ENCODE measurements at regions not wholly inside any gene's neighbourhood (a gene's known extent, or its start where the extent isn't known, plus 50 kb on each side); places are given as distances from the start of the nearest gene placed in this dataset.

DNA sequence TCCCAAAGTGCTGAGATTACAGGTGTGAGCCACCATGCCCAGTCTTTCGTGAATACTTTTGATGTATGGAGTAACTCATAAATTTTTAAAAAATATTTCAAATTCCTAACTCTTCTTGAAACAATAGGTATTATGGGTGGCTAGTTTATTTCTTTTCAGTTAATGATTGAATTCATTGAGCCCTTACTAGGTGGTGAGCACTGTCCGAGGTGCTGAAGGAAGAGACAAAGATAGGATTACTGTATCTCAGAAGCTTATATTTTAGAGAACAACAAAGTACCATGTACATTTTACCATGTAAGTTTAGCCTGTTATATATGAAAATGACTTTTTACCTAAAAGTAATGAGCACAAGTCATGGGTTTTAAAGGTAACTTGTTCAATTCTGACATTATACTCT lies 418.3 kb downstream of the NPIPA7 start:
- Histone ChIP-seq H3K4me3 (no peak overlapping the region), H3K27me3 (no peaks in the 10 kb centered on the region), H3K36me3 (replicated peaks in 1 of 2; ENCODE audit: insufficient read depth in 1 of 2, low read depth in 2 of 2) (no peaks in the 10 kb centered on the region), H3K4me1 (no peaks in the 10 kb centered on the region), H3K27ac (no peak overlapping the region), H3K9me3 (no peaks in the 10 kb centered on the region)
- intact Hi-C loops (cut with DNase I): no loop called here
- no peak for ATAC-seq
- WGBS, 2 donors: 36 to 44% methylated on average over 2 of the region's 2 CpGs
- DNase-seq: no peak
- no peak for TF ChIP-seq POLR2A (IDR thresholded peaks at IDR 0.05)
- TF ChIP-seq, protein P1, sequence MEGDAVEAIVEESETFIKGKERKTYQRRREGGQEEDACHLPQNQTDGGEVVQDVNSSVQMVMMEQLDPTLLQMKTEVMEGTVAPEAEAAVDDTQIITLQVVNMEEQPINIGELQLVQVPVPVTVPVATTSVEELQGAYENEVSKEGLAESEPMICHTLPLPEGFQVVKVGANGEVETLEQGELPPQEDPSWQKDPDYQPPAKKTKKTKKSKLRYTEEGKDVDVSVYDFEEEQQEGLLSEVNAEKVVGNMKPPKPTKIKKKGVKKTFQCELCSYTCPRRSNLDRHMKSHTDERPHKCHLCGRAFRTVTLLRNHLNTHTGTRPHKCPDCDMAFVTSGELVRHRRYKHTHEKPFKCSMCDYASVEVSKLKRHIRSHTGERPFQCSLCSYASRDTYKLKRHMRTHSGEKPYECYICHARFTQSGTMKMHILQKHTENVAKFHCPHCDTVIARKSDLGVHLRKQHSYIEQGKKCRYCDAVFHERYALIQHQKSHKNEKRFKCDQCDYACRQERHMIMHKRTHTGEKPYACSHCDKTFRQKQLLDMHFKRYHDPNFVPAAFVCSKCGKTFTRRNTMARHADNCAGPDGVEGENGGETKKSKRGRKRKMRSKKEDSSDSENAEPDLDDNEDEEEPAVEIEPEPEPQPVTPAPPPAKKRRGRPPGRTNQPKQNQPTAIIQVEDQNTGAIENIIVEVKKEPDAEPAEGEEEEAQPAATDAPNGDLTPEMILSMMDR (IDR thresholded peaks at IDR 0.05): no peak

DNA sequence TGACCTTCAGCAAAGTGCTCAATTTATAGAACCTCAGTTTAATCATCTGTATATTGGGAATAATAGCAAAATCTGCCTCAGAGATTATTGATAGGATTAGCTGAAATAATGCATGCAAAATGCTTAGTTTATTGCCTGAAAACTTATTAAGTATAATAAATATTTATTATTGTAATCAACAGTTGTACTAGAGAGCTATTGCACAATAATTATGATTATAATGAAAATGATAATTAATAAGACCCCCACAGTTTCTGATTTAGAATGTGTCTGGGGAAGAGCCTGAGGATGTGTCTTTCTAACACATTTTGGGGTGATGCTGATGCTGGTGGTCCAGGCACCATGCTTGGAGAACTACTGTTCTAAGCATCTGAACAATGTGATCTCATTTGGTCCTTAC lies 419.6 kb downstream of the NPIPA7 start:
- Histone ChIP-seq H3K36me3 (replicated peaks in 1 of 2; ENCODE audit: insufficient read depth in 1 of 2, low read depth in 2 of 2) (no peaks in the 10 kb centered on the region), H3K27ac (no peak overlapping the region), H3K4me1 (no peaks in the 10 kb centered on the region), H3K4me3 (no peak overlapping the region), H3K27me3 (no peaks in the 10 kb centered on the region), H3K9me3 (no peaks in the 10 kb centered on the region)
- intact Hi-C loops (cut with DNase I): no loop called here
- ATAC-seq (no peak), DNase-seq (no peak)
- TF ChIP-seq POLR2A (IDR thresholded peaks at IDR 0.05): no peak
- TF ChIP-seq, protein P1 (IDR thresholded peaks at IDR 0.05): no peak

DNA sequence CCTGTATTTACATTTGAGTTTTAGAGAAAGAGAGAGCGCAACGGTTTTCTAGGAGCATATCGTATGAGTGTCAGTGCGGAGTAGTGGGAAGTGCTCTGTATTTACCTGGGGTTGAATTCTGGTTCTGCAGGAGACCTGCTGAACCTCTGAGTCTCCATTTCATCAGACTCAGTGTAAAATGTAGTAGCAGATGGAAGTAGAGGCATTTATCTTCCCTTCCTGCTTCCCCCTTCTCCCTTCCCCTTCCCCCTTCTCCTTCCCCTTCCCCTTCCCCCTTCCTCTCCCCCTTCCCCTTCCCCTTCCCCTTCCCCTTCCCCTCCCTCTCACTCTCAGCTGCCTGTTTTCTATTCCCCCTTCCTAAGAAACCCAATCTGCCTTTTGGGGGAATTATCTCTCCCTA lies 426.9 kb downstream of the NPIPA7 start:
- ATAC-seq: no peak
- no peak for TF ChIP-seq POLR2A (IDR thresholded peaks at IDR 0.05)
- TF ChIP-seq, protein P1 (IDR thresholded peaks at IDR 0.05): no peak
- 76 to 77% methylated on average over 4 of the region's 4 CpGs for WGBS, 2 donors

DNA sequence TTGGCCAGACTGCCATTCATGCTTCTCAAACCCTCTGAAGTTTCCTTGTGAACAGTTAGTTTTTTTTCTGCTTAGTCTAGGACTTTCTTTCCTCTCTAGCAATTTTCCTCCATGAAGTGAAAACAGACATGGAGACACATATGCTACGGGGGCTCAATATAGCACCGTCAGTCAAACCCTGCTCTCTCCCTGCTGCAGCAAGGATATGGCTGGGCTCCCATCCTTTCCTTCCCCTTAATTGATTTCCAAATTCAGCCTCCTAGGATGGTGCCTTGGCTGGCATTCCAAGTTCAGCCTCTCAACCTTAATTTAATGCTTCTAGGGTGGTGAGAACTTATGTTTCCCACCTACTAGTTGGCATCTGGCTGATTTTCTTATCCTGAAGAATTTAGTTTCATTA lies 436.7 kb downstream of the NPIPA7 start:
- WGBS, 2 donors: 47 to 59% methylated on average over 2 of the region's 2 CpGs
- no peak for ATAC-seq

More for the DNA sequence above, 426.9 kb downstream of the NPIPA7 start:
- Histone ChIP-seq H3K4me3 (no peak overlapping the region), H3K36me3 (replicated peaks in 1 of 2; ENCODE audit: insufficient read depth in 1 of 2, low read depth in 2 of 2) (no peaks in the 10 kb centered on the region), H3K4me1 (no peaks in the 10 kb centered on the region), H3K27me3 (no peaks in the 10 kb centered on the region), H3K27ac (no peak overlapping the region), H3K9me3 (no peaks in the 10 kb centered on the region)
- no peak for DNase-seq
- intact Hi-C loops (cut with DNase I): no loop called here

DNA sequence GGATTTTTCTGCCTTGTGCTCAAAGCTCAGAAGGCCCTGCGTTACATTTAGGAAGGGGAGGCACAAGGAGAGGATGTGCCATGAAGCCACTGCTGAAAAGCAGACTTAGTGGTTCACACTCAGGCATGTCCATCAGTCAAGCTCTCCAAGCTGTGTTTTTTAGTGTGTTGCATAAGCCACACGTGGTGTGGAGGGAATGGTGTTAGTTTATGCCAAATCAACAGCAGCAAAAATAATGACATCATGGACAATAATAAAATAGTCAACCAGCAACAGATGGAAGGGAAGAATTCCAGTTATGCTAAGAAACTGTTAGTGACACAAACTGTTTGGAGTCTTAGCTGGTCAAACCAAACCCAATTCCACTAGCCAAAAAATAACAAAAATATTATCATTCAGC lies 438.3 kb downstream of the NPIPA7 start:
- no peaks in the 10 kb centered on the region for H3K27me3 ChIP-seq
- H3K4me1 ChIP-seq: no peaks in the 10 kb centered on the region
- WGBS, 2 donors: 20 to 38% methylated on average over 2 of the region's 2 CpGs
- TF ChIP-seq, protein P1 (IDR thresholded peaks at IDR 0.05): no peak
- no peak for TF ChIP-seq POLR2A (IDR thresholded peaks at IDR 0.05)
- H3K36me3 ChIP-seq (replicated peaks in 1 of 2; ENCODE audit: insufficient read depth in 1 of 2, low read depth in 2 of 2): no peaks in the 10 kb centered on the region
- ATAC-seq (no peak), DNase-seq (no peak)
- H3K9me3 ChIP-seq: peaks cover 0 to 11% (median 0%) of the 10 kb centered on the region in 3 donors
- H3K27ac ChIP-seq: no peak overlapping the region
- H3K4me3 ChIP-seq: no peak overlapping the region
- intact Hi-C loops (cut with DNase I): no loop called here

More for the DNA sequence above, 436.7 kb downstream of the NPIPA7 start:
- no peaks in the 10 kb centered on the region for H3K27me3 ChIP-seq
- no peaks in the 10 kb centered on the region for H3K36me3 ChIP-seq (replicated peaks in 1 of 2; ENCODE audit: insufficient read depth in 1 of 2, low read depth in 2 of 2)
- no peak for DNase-seq
- no peaks in the 10 kb centered on the region for H3K4me1 ChIP-seq
- TF ChIP-seq, protein P1 (IDR thresholded peaks at IDR 0.05): no peak
- no peak for TF ChIP-seq POLR2A (IDR thresholded peaks at IDR 0.05)
- no peak overlapping the region for H3K27ac ChIP-seq
- intact Hi-C loops (cut with DNase I): no loop called here
- H3K9me3 ChIP-seq: peaks cover 0 to 6% (median 0%) of the 10 kb centered on the region in 3 donors
- H3K4me3 ChIP-seq: no peak overlapping the region

Measured in body of pancreas (tissue), 4 donors.